ENCODE measurements at regions not wholly inside any gene's neighbourhood (a gene's known extent, or its start where the extent isn't known, plus 50 kb on each side); places are given as distances from the start of the nearest gene placed in this dataset.

DNA sequence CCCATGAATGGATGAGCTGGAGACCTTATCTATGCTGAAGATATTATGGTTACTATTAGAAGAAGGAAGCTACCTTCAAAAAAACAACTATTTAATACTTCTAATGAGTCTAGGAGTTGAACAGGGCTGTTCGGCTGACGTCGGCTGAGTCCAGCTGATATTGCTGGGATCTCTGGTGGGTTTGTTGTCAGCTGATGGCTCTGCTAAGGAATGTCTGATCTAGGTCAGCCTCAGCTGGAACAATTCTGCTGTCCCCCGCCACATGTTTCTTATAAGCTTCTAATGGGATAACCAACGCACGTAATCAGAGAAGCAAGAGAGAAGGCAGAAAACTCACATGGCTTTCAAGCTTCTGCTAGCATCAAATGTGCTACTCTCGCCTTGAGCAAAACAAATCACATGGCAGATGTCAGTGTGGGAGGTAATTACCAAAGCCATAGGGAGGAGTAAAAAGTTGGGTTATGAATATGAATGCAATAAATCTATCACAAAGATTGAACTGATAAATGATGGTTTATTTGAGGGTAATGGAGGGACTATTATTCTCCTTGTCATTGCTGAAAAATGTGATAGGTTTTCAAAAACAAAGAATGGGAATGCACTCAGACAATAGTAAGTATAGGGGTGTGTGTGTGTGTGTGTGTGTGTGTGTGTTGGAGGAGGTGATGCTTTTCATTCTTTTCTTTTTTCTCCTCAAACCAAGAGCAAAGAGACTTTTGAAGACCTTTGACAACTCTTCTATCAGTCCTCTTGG lies 71.5 kb downstream of the BTBD3 start:
- Histone ChIP-seq H3K9me2 (replicated peaks; ENCODE audit: control insufficient read depth, low read length) (no peaks in the 10 kb centered on the region), H3F3A (ENCODE audit: control insufficient read depth, insufficient read depth) (no peaks in the 10 kb centered on the region), H3K9me3 (ENCODE audit: control insufficient read depth, insufficient read depth, low read length) (no peaks in the 10 kb centered on the region), H3K4me1 (ENCODE audit: control insufficient read depth, low read length) (no peaks in the 10 kb centered on the region), H3K27ac (ENCODE audit: low read depth, low read length) (no peak overlapping the region), H3K36me3 (ENCODE audit: control insufficient read depth, low read length) (no peaks in the 10 kb centered on the region), H3K27me3 (ENCODE audit: control insufficient read depth, low read length) (no peaks in the 10 kb centered on the region), H3K4me3 (ENCODE audit: low read length) (no peak overlapping the region), H3K4me2 (ENCODE audit: low read length) (no peak overlapping the region), H3K79me2 (ENCODE audit: control insufficient read depth, low read length) (no peaks in the 10 kb centered on the region), H4K20me1 (ENCODE audit: control insufficient read depth, insufficient read depth, low read depth, low read length) (no peaks in the 10 kb centered on the region)
- TF ChIP-seq, protein P1, sequence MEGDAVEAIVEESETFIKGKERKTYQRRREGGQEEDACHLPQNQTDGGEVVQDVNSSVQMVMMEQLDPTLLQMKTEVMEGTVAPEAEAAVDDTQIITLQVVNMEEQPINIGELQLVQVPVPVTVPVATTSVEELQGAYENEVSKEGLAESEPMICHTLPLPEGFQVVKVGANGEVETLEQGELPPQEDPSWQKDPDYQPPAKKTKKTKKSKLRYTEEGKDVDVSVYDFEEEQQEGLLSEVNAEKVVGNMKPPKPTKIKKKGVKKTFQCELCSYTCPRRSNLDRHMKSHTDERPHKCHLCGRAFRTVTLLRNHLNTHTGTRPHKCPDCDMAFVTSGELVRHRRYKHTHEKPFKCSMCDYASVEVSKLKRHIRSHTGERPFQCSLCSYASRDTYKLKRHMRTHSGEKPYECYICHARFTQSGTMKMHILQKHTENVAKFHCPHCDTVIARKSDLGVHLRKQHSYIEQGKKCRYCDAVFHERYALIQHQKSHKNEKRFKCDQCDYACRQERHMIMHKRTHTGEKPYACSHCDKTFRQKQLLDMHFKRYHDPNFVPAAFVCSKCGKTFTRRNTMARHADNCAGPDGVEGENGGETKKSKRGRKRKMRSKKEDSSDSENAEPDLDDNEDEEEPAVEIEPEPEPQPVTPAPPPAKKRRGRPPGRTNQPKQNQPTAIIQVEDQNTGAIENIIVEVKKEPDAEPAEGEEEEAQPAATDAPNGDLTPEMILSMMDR (IDR thresholded peaks at IDR 0.05; ENCODE audit: low read depth, low read length, poor library complexity, severe bottlenecking): no peak
- TF ChIP-seq EZH2phosphoT487 (IDR thresholded peaks at IDR 0.05; ENCODE audit: borderline replicate concordance, low read length): no peak

DNA sequence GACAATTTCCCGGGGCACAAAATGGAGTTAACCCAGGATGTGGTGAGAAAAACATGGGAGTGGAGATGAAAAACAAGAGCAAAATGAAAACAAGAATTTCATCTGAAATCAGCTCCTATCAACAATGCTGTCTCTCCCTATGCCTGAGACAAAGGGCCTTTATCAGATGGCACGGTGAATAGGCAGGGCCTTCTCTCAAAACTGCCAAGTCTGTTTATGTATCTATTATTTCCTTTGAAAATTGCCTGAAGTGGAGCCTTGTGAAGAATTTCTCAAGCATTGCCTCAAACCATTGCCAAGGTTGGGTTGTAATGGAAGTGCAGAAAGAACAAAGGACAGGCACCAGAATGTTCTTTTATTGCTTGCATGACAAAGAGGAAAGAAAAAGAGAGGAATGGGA lies 74.7 kb downstream of the BTBD3 start:
- H3K4me3 ChIP-seq (ENCODE audit: low read length): no peak overlapping the region
- no peaks in the 10 kb centered on the region for H3K36me3 ChIP-seq (ENCODE audit: control insufficient read depth, low read length)
- no peaks in the 10 kb centered on the region for H3F3A ChIP-seq (ENCODE audit: control insufficient read depth, insufficient read depth)
- H3K9me2 ChIP-seq (replicated peaks; ENCODE audit: control insufficient read depth, low read length): no peaks in the 10 kb centered on the region
- H3K4me2 ChIP-seq (ENCODE audit: low read length): no peak overlapping the region
- no peak overlapping the region for H3K27ac ChIP-seq (ENCODE audit: low read depth, low read length)
- no peak for TF ChIP-seq EZH2phosphoT487 (IDR thresholded peaks at IDR 0.05; ENCODE audit: borderline replicate concordance, low read length)
- TF ChIP-seq, protein P1 (IDR thresholded peaks at IDR 0.05; ENCODE audit: low read depth, low read length, poor library complexity, severe bottlenecking): no peak
- H3K9me3 ChIP-seq (ENCODE audit: control insufficient read depth, insufficient read depth, low read length): no peaks in the 10 kb centered on the region
- no peaks in the 10 kb centered on the region for H3K79me2 ChIP-seq (ENCODE audit: control insufficient read depth, low read length)
- H4K20me1 ChIP-seq (ENCODE audit: control insufficient read depth, insufficient read depth, low read depth, low read length): no peaks in the 10 kb centered on the region
- H3K27me3 ChIP-seq (ENCODE audit: control insufficient read depth, low read length): no peaks in the 10 kb centered on the region
- no peaks in the 10 kb centered on the region for H3K4me1 ChIP-seq (ENCODE audit: control insufficient read depth, low read length)

DNA sequence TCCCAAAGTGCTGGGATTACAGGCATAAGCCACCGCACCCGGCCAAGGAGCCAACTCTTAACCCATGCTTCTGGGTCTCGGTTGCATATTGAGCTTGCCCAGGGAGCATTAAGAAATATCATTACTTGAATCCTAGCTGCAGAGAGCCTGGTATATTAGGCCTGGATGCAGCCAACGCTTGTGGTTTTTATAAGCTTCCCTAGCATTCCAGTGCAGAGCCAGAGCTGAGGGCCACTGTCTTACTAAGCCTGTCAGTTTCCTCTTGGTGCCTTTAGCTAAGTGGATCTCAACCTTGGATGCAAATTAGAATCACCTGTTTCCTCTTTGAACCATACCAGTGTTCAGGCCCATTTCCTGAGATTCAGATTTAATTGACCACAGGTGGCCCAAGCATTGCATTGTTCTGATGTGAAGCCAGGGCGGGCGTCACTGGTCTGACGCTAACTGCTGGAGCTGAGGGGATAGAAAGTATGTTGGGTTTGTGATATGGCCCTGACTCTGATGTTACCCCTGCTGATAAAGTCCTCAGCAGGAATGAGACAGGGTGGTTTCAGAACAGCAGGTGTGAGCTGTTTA lies 76.3 kb downstream of the BTBD3 start:
- H3F3A ChIP-seq (ENCODE audit: control insufficient read depth, insufficient read depth): no peaks in the 10 kb centered on the region
- H3K27me3 ChIP-seq (ENCODE audit: control insufficient read depth, low read length): no peaks in the 10 kb centered on the region
- no peaks in the 10 kb centered on the region for H3K9me2 ChIP-seq (replicated peaks; ENCODE audit: control insufficient read depth, low read length)
- H4K20me1 ChIP-seq (ENCODE audit: control insufficient read depth, insufficient read depth, low read depth, low read length): no peaks in the 10 kb centered on the region
- no peaks in the 10 kb centered on the region for H3K79me2 ChIP-seq (ENCODE audit: control insufficient read depth, low read length)
- no peak overlapping the region for H3K27ac ChIP-seq (ENCODE audit: low read depth, low read length)
- H3K4me3 ChIP-seq (ENCODE audit: low read length): no peak overlapping the region
- H3K4me1 ChIP-seq (ENCODE audit: control insufficient read depth, low read length): no peaks in the 10 kb centered on the region
- H3K36me3 ChIP-seq (ENCODE audit: control insufficient read depth, low read length): no peaks in the 10 kb centered on the region
- H3K9me3 ChIP-seq (ENCODE audit: control insufficient read depth, insufficient read depth, low read length): no peaks in the 10 kb centered on the region
- no peak overlapping the region for H3K4me2 ChIP-seq (ENCODE audit: low read length)
- no peak for TF ChIP-seq EZH2phosphoT487 (IDR thresholded peaks at IDR 0.05; ENCODE audit: borderline replicate concordance, low read length)
- TF ChIP-seq, protein P1 (IDR thresholded peaks at IDR 0.05; ENCODE audit: low read depth, low read length, poor library complexity, severe bottlenecking): no peak

Data from DOHH2 (cell line).